HG03280 (cell line): ENCODE measurements at regions not wholly inside any gene's neighbourhood (a gene's known extent, or its start where the extent isn't known, plus 50 kb on each side); places are given as distances from the start of the nearest gene placed in this dataset.

ENCODE experiments used
- ATAC-seq: cut with Tn5 transposase; IDR thresholded peaks from one replicate; pipeline ENCODE4 v1.9.1; 2021; ENCODE audit warnings: mild to moderate bottlenecking, moderate library complexity; ENCODE audit not compliant: unreplicated experiment

GRCh38 chr3:102078401-102078800 is 229.1 kb downstream of the NFKBIZ start:
- ATAC-seq, result no peak

GRCh38 chr3:102078854-102079808 is 229.8 kb downstream of the NFKBIZ start:
- no peak for ATAC-seq

GRCh38 chr3:102079809-102080197 is 230.5 kb downstream of the NFKBIZ start:
- ATAC-seq, result no peak

- ATAC-seq, result no peak
These were observed 232.4 kb downstream of the NFKBIZ start for GRCh38 chr3:102081572-102082289.

DNA sequence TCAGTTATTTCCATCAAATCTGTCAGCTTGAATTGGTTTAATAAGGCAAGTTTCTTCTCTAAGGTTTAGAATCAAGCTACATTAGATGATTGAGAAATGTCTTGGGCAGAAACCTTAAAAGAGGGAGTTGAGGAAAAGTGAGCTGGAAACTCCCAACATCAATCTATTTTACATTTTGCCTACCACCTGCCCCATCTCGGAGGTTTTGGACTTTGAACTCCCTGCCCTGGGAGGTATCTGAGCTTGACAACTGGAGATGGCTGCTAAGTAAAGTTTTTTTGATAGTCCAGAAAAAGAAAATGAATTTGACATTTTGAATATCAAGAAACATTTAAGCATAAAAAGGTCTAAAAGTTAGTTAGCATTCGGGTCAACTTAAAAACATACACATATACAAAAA is 234.2 kb downstream of the NFKBIZ start:
- no peak for ATAC-seq

DNA sequence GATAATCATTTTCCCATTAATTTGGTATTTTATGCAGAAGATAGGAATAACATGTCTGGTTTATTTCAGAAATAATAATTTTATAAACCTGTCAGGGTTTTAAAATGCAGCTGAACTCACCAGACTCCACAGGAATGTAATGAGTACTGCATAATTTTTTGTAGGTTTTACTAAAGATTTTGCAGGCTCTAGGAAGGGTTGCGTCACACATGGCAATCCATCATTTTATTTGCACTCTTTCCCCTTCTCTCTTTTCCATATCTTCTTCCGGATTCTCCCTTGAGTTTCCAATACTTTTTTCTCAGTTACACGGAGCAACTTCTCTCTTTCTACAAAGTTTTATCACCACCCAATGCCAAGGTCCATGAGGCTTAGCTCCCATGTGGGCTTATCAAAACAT is 234.7 kb downstream of the NFKBIZ start:
- ATAC-seq, result no peak

GRCh38 chr3:102084704-102085103 is 235.4 kb downstream of the NFKBIZ start:
- no peak for ATAC-seq

GRCh38 chr3:102085431-102086176 is 236.3 kb downstream of the NFKBIZ start:
- ATAC-seq, result no peak

- no peak for ATAC-seq
These were observed 237.9 kb downstream of the NFKBIZ start for GRCh38 chr3:102087236-102087635.

GRCh38 chr3:102089239-102089638 is 239.9 kb downstream of the NFKBIZ start:
- ATAC-seq, result no peak

DNA sequence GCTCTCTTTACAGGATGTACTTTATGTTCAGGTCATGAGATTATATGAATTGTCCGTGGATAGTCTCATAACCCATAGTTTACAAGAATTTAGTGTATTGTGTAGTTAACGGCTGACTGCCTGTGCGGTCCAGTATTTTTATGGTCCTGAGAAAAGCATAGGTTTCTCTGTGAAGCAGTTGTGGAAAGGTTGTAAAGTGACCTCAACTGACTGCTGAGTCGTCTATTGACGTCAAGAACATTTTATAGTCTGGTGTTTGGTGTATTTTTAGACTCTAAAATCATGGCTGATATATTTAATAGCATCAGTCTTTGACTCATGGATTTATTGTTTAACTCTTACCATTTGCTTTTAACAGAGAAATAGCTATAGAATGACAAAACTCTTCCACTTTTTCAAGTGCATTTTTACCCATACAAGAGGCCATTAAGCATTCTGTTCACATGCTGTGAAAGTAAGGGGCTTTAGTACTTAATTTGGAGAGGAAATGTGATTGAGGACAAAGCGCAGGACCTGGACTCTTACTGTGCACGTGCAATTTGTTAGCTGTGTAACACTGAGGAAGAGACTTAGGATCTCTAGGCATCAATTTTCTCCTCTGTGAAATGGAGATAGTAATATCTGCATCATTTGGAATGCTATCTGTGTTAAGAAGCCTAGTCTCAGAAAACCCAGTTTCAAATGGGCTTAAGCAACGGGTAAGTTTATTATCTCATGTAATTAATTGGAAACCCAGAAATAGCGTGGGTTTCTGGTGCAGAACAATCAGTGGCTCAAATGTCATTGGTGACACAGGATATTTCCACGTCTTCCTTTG is 240.8 kb downstream of the NFKBIZ start:
- no peak for ATAC-seq

DNA sequence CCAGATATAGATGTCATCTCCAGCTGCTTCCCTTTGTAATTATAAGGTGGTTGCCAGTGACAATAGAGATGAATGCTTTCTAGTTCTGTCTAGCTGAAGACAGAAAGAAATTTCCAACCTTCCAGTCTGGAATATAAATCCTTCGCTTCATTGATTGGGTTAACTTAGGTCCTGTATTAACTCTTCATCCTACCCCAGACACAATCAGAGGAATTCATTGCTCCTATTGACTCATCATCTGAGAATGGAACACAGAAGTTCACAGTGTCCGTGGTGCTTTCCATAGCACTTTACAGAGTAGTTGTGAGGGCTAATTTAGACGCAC is 241.4 kb downstream of the NFKBIZ start:
- no peak for ATAC-seq

GRCh38 chr3:102091358-102091757 is 242.0 kb downstream of the NFKBIZ start:
- ATAC-seq, result no peak

- ATAC-seq, result no peak
These were observed 243.5 kb downstream of the NFKBIZ start for GRCh38 chr3:102092617-102093466.

- ATAC-seq, result no peak
These were observed 245.2 kb downstream of the NFKBIZ start for GRCh38 chr3:102094506-102094905.

GRCh38 chr3:102095383-102095782 is 246.1 kb downstream of the NFKBIZ start:
- no peak for ATAC-seq

DNA sequence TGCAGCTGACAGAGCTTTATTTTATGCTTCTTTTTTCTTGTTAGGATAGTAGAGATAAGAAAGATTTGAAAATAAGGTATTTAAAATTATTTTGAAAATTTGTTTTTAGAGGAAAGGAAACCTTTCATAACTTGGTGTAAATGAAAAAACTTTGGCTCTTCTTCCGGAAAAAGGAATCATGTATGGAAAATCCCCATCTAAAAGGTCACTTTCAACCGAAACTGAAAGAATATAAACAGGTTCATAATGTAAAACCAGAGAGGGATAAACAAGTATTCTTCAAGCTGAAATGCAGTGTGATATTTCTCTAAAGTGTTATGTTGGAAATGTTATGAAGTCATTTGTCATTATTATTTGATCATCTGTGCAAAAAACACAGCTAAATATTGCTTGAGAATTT is 246.8 kb downstream of the NFKBIZ start:
- ATAC-seq, result no peak

DNA sequence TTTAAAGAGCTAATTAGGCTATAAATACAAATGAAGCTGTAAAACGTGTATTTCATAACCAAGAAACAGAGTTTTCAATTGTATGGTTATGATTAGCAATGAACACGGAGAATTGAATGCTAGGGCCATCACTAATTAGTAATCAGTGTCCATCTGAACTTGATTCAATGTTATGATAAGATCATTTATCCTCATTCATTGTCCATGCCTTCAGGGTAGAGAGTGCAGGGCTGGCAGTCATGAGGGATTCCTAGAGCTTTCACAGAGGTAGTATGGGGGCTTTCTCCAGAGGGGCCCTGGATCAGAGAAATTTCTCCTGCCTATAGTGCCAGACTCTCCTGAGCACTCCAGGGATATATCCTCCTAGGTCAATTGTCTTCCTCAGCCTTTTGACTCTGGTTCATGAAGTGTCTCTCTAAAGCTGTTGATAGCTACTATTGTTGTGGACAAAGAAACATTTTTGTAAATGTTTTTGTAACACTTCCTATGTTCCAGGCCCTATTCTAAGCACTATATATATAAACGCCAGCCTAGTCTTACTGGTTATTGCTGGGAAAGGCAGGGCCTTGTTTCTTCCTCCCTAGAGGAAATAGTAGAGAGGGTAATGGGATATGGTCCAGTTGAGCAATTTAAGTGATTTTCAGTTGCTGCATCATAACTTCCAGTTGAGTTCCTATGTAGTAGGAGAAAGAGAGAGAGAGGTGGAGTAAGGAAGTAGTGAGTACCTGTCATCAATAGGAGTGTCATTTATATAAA is 249.0 kb downstream of the NFKBIZ start:
- ATAC-seq, result no peak

DNA sequence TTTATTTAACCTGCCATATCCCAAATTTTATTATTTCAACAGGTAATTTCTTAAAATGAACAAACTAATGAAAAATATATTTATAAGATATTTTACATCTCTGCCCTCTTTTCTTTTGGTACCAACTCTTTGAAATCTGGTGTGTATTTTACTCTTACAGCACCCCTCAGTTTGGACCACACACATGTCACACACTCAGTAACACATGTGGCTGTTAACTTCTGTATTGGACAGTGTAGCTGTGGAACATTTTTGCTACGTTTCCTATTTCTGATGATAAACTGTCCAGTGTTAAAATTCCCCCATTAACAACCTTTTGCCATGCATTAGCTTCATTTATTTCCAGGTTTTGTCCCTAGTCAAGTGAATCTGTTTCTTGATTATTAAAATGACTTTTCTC is 250.6 kb downstream of the NFKBIZ start:
- ATAC-seq, result no peak
